HG03039 (cell line): ENCODE measurements at regions not wholly inside any gene's neighbourhood (a gene's known extent, or its start where the extent isn't known, plus 50 kb on each side); places are given as distances from the start of the nearest gene placed in this dataset.
A peak's percentile ranks its signal among the peaks of the same experiment; 100 is the strongest.

ENCODE experiments used
- ATAC-seq: cut with Tn5 transposase; IDR thresholded peaks from one replicate; pipeline ENCODE4 v1.9.1; 2021; ENCODE audit warnings: mild to moderate bottlenecking, moderate library complexity; ENCODE audit not compliant: unreplicated experiment

DNA sequence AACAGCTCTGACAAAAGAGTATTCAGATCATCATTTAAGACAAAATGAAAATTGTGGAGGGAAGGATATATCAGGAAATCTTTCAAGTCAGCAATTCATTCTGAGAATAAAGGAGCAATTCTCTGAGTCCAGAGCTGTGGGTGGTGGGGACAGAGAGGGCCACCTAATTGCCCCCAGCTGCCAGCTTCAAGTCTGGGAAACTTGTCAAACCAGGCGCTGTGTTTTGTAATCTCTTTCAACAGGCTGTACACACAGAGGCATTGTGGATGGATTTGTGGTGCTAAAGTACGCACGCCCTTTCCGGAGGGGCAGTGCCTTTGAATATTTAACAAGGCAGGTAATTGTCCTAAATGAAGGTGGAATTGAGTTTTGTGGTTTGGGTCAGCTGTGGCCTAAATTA is 591.1 kb upstream of the BOD1L1 start:
- ATAC-seq, result no peak

DNA sequence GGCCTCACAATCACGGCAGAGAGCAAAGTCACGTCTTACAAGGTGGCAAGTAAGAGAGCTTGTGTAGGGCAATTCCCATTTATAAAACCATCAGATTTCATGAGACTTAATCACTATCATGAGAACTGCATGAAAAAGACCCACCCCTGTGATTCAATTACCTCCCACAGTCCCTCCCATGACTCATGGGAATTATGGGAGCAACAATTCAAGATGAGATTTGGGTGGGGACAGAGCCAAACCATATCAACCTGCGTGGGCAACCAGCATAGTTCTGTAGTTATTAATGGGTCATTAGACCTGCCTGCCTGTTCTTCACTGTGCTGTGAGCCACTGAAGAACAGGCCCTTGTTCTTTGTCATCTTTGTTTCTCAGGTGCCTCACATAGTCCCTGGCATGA is 593.7 kb upstream of the BOD1L1 start:
- ATAC-seq, result no peak

DNA sequence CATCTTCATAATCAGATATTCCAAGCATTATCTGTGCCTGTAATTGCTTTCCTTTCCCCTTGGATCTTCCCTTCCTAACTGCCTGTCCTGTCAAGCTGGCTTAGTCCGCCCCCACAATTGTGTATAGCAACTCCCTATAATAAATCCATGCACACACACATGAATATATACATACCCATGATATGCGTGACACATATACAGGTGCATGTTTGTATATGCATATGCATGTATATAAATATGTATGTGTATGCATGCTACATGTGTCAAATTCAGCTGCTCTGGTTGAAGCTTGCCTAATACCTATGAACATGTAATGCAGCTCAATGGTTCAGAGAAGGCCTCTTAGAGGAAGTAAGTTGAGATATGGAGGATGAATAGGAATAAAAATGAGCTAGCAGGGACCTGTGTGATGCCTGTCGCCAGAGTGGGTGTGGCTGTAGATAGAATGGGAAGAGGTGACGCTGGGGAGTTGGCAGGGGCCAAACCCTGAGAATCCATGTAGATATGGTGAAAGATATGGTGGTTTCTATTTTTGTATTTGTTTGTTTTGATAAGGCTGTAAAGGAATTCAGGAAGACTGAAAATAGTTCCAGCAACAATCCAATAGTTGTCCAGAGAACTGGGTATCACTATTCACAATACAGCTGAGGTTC is 595.0 kb upstream of the BOD1L1 start:
- no peak for ATAC-seq

DNA sequence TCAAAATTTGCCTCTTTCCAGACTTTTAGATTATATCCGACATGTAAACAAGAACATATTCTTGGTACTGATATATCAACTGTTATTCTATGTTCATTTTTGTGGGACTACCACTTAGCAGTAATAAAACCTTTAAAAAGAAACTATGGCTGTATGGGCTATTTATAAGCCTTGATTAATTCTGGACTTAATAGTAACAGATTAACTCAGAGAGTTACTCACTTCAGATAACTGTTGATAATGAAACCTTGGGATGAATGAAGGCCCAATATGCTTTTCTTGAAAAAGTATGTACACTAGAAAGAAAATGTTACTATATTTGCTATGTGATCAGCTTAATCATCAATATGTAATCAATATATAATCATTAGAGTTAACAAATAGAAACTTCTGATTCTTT is 595.9 kb upstream of the BOD1L1 start:
- no peak for ATAC-seq

DNA sequence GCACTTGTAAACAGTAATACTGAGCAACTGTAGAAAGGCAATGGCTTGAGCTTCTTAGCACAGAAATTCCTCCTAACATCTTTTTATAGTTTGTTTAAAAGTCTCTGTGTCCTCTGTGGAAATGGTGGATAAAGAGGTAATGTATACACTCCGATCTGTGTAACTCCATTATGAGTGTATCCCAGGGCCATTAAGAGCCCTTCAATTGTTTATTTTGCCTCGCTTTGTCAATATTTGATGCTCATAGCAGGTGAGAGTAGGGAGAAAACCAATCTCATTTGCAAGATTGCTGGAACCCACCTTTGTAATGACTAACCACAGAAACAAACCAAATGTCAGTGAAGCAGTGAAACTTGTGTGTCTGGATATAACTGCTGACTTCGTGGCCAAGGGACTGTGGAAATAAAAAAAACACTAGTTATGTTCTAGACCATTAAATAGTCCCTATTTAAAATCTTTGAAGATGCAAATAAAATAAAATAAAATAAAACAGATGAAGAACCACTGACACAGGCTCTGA is 598.2 kb upstream of the BOD1L1 start:
- no peak for ATAC-seq

DNA sequence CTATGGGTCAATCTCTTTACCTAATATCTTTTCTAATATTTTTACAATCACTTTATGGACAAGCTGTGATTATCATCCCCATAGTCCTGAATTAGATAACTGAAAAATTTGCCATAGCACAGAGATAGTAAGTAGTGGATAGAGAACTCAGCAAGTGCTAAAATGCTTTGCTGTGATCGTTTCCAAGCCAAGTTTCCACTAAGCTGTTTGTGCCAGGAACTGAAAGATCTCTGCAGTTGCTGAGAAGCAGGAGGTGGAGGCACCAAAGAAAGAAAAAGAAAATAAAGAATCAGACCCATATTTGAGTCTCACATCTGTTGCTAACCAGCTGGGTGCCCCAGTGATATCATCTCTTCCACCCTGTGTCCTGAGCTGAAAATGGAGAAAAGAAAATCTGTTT is 605.6 kb upstream of the BOD1L1 start:
- no peak for ATAC-seq

DNA sequence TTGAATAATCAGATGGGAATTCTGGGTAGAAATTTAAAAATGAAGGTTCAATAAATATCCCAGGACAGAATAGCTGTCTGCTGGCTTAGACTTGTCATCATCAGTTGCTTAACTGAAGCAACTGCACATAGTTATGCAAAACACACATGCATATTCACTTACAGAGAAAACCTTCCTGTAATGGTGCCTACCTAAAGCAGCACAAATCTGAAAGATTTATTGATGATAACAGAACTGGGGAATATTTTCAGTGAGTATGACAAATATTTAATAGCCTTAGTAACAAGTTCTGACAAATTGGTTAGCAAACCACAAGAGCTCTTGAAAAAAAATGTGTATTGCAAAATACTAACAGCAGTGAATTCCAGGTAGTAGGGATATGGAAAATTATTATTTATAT is 606.8 kb upstream of the BOD1L1 start:
- ATAC-seq, result no peak

DNA sequence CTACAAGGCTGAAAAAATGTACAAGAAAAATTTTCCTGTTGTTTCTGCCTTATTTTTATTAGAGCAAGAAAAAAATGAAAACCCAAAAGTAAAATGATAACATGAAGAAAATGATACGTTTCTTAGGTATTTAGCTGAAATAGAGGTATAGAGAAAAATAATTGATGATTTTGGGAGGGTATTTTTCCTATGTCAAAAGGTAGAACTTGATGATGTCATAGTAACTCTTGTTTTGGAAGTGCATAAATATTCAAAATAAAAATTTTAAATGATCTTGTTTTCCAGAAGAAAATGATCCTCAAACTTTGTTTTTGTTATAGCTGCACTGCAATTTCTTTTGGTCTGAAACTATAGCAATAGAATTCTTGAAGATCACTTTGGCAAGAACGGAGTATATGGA is 608.8 kb upstream of the BOD1L1 start:
- no peak for ATAC-seq

DNA sequence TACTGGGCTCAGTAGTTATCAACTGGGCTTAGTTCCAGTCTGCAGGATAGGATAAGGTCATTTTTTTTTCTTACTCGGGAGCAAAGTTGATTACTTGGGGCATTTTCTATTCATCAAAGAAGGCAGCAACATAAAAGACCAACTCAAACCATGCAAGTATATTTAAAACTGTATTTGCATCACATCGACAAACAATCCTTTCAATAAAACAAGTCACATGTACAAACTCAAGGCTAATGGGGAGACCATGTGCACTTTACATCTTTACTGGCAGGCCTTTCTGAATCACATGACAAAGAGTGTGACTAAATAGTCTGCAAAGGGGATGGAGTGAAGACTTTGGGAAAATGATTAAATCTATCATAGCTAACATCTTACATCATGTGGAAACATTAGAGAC is 610.4 kb upstream of the BOD1L1 start:
- ATAC-seq, result no peak

DNA sequence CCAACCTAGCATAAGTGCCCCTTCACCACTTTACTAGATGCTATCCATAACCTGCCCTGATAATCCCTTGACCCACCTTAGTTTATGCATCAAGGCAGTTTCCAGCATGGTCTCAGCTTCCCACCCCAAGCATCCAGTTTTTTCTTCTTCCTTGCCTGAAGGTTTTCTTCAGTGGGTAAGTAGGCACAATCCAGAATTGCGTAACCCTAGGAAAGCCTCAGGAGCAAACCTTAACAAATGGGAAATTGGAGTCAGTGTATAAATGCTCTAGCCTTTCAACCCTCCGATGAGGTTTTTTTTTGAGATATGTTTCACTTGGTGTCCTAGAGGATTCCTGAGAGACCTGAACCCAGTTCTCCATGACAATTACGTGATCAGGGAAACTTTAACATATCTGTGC is 614.0 kb upstream of the BOD1L1 start:
- no peak for ATAC-seq

DNA sequence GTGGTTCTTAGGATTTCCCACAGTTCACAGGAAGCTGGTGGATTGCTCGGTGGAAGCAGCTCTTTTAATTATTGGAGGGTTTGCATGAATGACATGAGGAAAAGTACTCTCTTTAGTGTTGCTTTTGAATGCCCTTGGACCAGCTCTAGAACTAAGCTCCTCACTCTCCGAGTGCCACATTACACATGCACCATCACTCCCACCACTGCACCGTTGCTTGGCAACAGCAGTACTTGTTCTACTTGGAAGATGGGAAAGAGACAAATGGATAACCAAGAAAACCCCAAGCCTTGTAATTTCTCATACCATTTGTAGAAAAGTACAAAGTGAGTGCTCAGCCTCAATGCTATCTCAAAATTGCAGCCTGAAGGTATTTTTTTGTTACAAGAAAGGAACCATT is 620.2 kb upstream of the BOD1L1 start:
- no peak for ATAC-seq

DNA sequence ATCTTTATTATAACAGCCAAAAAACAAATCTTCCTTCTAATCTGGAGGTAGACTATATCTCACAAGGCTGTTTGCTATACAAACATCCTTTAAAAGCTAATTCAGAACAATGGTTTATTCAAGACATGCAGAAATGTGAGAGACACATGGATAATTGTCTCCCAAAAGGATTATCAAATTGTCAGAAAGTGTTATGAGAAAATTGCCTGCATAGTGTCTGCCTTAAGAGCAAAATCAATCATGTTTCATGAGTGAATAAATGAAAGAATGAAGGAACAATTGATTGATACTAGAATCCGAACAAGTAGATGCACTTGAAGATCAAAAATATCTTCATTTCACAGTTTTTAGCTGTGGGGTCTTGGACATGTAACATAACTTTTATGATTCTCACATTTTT is 621.7 kb upstream of the BOD1L1 start:
- no peak for ATAC-seq

DNA sequence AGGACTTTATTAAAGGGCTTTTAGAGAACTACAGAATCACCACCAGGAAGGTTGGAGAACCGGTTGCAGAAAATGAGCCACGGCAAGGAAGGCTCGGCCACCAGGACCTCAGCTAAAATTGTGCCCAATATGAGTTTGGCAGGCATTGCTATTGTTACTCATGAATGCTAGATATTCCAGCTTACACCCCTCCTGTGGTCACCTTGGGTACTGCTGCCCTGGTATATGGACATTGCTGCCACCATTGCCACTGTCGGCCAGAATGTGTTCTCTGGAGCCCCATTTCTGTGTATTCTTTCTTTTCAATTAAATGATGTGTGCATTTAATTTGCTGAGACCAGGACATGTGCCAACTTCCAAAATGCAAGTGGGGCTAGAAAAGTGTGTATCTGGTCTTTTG is 626.7 kb upstream of the BOD1L1 start:
- ATAC-seq, result peak; percentile 61

DNA sequence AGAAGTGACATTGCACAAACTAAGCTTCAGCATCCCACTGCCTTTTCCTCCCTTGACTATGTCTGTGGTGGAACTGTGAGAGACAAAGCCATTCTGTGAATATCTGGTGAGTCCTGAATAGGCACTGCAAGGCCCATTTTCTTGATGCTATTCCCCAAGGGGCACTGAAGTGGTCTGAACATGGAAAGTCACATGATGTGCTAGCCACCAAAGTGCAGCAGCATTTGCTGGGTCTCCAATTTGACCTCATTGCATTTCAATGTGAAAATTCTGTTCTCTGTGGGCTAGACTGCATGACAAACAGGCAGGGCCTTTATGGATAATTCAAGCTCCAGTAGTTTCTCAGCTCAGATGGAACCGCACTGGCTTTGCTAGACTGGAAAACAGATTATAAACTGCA is 627.4 kb upstream of the BOD1L1 start:
- no peak for ATAC-seq

DNA sequence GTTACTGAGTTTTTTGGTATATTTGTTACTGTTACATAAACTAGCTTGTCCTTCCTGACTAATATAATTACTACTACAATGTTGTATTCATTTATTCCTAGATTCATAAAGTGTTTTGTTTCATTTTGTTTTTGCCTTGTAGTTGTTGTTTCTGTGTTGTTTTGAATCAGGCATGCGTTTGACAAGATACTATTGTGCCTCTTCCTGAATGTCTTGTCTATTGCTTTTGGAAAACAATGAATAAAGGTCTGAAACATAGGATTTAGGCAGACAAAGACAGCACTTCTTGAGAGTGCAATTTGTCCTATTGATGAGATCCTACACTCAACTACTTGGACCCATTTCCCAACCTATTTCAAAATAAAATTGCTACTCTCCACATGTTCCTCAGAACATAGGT is 630.4 kb upstream of the BOD1L1 start:
- ATAC-seq, result no peak

DNA sequence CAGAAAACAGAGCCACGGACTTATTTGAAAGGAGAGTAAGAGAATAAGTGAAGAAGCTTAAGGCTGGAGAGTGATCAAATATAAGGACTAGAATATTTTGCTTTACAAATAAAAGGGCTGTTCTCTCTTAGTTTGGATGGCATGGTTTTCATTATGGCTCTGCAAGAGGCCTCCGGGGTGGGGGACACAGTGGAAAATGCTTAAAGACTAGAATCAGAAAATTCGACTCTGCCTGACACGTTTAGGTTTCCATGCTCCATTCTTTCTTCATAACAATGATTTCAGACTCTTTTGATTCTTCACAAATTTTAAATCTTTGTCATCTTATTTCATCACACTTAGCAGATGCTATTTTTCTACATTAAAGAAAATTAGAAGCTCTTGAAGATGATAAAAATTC is 632.4 kb upstream of the BOD1L1 start:
- ATAC-seq, result no peak

DNA sequence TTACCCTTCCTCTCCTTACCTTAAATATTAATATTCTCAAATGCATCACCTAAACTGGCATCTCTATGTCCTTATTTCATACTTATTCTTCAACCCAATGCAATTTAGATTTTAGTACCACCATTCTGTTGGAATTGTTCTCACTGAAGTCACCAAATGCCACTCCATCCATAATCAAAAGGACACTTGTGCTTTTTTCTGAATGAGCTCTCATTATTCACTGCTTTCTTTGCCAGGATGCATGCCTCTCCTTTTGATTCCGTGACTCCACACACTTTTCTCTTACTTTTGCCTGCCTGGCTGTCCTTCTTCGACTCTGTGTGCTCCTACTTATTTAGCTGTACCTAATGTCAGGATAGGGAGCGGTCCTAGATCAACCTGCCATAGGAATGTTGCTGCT is 633.1 kb upstream of the BOD1L1 start:
- no peak for ATAC-seq

DNA sequence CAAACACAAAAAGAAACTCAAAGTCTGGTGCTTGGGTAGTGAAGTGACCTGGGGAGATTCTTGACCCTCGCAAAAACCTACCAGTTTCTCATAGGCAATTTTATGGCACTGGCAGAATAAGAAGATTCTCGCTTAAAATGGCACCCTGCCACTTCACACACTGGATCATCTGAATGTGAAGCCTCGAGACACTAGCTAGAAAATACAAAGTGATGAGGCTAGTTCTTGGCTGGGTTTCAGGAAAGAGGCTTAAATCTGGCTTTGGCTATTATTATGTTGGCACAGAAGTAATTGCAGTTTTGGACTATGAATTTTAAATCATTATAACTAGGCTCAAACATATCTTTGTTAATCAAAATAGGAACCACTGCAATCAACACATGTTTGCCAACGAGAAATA is 634.7 kb upstream of the BOD1L1 start:
- no peak for ATAC-seq

DNA sequence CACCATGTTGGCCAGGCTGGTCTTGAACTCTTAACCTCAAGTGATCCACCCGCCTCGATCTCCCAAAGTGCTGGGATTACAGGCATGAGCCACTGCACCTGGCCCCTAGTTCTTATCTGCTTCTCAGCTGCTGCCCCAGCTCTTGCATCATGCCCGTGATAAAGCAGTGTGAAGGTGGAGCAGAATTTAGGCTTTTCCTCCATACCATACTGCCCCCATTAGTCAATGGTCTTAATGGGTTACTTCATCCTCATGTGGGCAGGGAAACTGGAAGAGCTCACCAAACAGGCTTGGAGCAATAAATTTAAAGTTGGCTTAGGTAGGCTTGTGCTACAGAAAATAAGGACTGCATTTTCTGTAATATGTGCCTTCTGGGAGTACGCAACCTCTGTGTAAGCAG is 636.9 kb upstream of the BOD1L1 start:
- ATAC-seq, result no peak

DNA sequence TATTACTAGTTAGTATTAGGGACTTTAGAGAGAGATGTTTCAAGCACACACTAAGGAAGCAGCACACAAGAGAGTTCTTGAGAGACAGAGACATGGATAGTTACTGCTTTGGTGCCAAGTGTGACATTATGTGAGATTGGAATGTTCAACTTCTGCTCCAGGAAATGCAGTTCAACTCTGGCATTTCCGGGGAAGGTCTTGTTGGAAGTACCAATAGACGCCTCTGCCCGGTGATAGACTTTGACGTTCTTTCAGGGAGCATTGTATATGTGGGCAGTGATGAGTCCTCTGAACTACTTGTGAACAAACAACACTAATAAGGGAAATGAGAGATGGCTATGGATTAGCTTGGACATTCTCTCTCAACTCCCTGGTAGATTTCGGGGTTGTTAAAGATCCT is 638.1 kb upstream of the BOD1L1 start:
- no peak for ATAC-seq

DNA sequence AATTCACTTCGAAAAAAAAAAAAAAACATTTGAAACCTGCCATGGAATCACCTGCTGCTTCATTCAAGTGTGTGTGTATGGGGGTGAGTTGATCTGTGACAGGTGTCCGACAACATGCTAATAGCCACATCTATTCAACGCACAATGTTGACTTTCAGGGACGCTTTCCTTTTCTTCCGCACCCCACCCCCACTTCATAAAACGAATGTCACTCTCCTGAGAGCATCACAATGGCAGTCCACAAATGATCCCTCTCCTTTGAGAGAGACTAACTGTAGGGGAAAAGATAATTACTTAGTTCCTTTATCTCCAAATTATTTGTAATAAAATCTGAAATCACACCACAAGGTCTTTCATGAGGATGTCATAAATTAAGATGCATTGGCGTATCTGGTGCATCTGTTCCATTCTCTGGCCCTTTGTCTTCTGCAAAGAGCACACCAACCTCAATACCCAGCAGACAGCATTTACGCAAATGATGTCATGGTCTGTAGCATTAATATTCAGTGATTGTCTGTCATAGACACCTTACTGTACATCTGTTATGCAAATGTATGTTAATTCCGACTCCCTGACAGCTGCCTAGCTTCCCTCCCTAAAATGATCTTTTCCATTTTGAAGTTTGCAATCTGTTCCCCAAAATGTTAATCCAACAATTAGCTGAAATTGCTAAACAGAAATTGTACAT is 640.0 kb upstream of the BOD1L1 start:
- no peak for ATAC-seq

DNA sequence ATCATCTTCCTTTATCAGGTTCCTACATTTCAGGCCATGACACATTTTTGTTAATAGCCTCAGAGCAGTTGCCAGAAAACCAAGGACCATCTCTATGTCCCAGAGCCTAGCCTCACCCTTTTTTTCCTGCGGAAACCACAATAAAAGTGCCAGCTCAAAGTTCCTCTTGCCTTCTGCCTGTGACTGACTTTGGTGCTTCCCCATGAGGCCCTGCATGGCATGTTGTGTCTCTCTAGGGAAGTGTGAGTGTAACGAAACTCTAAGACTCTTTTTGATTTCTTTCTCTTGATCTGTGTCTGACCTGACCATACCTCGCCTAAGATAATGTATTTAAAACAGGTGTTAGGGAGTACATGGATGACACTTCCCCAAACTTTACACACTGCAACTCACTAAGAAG is 642.3 kb upstream of the BOD1L1 start:
- ATAC-seq, result no peak

DNA sequence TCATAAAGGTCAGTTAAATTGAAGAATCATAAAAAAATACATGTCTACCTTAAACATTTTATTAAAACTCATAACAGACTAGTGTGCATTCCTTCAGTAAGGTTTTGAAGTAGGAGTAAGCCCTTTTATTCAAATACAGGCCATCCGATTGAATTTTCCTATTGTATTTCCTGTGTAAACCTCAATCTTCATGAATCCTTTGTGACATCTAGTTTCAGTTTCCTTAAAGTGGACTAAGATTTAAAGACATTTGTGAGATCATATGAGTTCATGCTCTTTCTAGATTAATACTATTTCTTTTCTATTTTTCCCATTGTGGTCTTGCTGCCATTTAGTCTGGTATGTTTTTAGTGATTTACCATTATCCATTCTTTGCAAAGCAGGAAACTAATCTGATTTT is 644.7 kb upstream of the BOD1L1 start:
- no peak for ATAC-seq
